Colonic mucosa (tissue), 4 donors: ENCODE measurements at regions not wholly inside any gene's neighbourhood (a gene's known extent, or its start where the extent isn't known, plus 50 kb on each side); places are given as distances from the start of the nearest gene placed in this dataset.

Experiments used
- DNase-seq: peaks from one replicate; pipeline ENCODE4 v3.0.0-alpha.2; 2020
- H3K27ac ChIP-seq: fragments of 200-600 bp; one replicate; pipeline ENCODE4 v1.8.0; 2021
- H3K27me3 ChIP-seq: fragments of 200-600 bp; one replicate; pipeline ENCODE4 v1.8.0; 2021
- H3K36me3 ChIP-seq: fragments of 200-600 bp; one replicate; pipeline ENCODE4 v1.8.0; 2021
- H3K4me1 ChIP-seq: fragments of 200-600 bp; one replicate; pipeline ENCODE4 v1.8.0; 2021; ENCODE audit warnings: mild to moderate bottlenecking
- H3K4me3 ChIP-seq: fragments of 200-600 bp; one replicate; pipeline ENCODE4 v1.8.0; 2021
- H3K9ac ChIP-seq, 2 donors: one replicate each; pipeline ENCODE4 v1.7.0; 2013; ENCODE audit warnings: control low read depth in 2 of 2, low read depth in 2 of 2, low read length in 2 of 2
- H3K9me3 ChIP-seq: fragments of 200-600 bp; one replicate; pipeline ENCODE4 v1.8.0; 2021
- CTCF ChIP-seq: fragments of 200-600 bp; IDR thresholded peaks from one replicate; pipeline ENCODE4 v1.8.0; 2022; ENCODE audit warnings: antibody characterized with exemption, mild to moderate bottlenecking
- intact Hi-C: fragments of 100-400 bp; cut with DNase I; formaldehyde crosslinking; loops from one replicate; pipeline ENCODE4 v1.14.1; 2022
- donor health status: healthy.
- donor health status: DM: no; HTN: no; CAD: no.
- donor health status: DM: no; HTN: no; CAD: no.

GRCh38 chr6:68082086-68082485, 553.0 kb upstream of the ADGRB3 start:
- H3K27ac ChIP-seq = no peak overlapping the region
- H3K9ac ChIP-seq = no peak overlapping the region
- H3K4me1 ChIP-seq = no peaks in the 10 kb centered on the region
- TF ChIP-seq CTCF = no peak
- no peak overlapping the region for H3K4me3 ChIP-seq
- intact Hi-C loops = no loop called here
- no peaks in the 10 kb centered on the region for H3K9me3 ChIP-seq
- H3K27me3 ChIP-seq = no peaks in the 10 kb centered on the region
- H3K36me3 ChIP-seq = no peaks in the 10 kb centered on the region
- no peak for DNase-seq

- TF ChIP-seq CTCF = no peak
- Histone ChIP-seq H3K4me1 (no peaks in the 10 kb centered on the region), H3K27ac (no peak overlapping the region), H3K9me3 (no peaks in the 10 kb centered on the region), H3K27me3 (no peaks in the 10 kb centered on the region), H3K36me3 (no peaks in the 10 kb centered on the region), H3K9ac (no peak overlapping the region), H3K4me3 (no peak overlapping the region)
- intact Hi-C loops = no loop called here
- DNase-seq = no peak
These were observed 555.0 kb upstream of the ADGRB3 start for GRCh38 chr6:68080074-68080473.

GRCh38 chr6:68077661-68078060, 557.4 kb upstream of the ADGRB3 start:
- Histone ChIP-seq H3K9me3 (no peaks in the 10 kb centered on the region), H3K4me1 (no peaks in the 10 kb centered on the region), H3K9ac (no peak overlapping the region), H3K27ac (no peak overlapping the region), H3K4me3 (no peak overlapping the region), H3K36me3 (no peaks in the 10 kb centered on the region), H3K27me3 (no peaks in the 10 kb centered on the region)
- intact Hi-C loops = no loop called here
- DNase-seq = no peak
- no peak for TF ChIP-seq CTCF

- H3K4me1 ChIP-seq = no peaks in the 10 kb centered on the region
- H3K27ac ChIP-seq = no peak overlapping the region
- no peak for DNase-seq
- intact Hi-C loops = no loop called here
- no peaks in the 10 kb centered on the region for H3K36me3 ChIP-seq
- no peaks in the 10 kb centered on the region for H3K9me3 ChIP-seq
- TF ChIP-seq CTCF = no peak
- H3K27me3 ChIP-seq = no peaks in the 10 kb centered on the region
- H3K9ac ChIP-seq = no peak overlapping the region
- no peak overlapping the region for H3K4me3 ChIP-seq
These were observed 563.3 kb upstream of the ADGRB3 start for GRCh38 chr6:68071740-68072139.

GRCh38 chr6:68069921-68070710, 565.0 kb upstream of the ADGRB3 start:
- H3K27me3 ChIP-seq = no peaks in the 10 kb centered on the region
- H3K4me3 ChIP-seq = no peak overlapping the region
- no peak overlapping the region for H3K9ac ChIP-seq
- H3K4me1 ChIP-seq = no peaks in the 10 kb centered on the region
- no peak overlapping the region for H3K27ac ChIP-seq
- no peaks in the 10 kb centered on the region for H3K9me3 ChIP-seq
- DNase-seq = no peak
- no peaks in the 10 kb centered on the region for H3K36me3 ChIP-seq
- intact Hi-C loops = no loop called here
- no peak for TF ChIP-seq CTCF
